Left lung (tissue), 4 donors: ENCODE measurements at regions not wholly inside any gene's neighbourhood (a gene's known extent, or its start where the extent isn't known, plus 50 kb on each side); places are given as distances from the start of the nearest gene placed in this dataset.

Experiments
- ATAC-seq: fragments of 200-7000 bp; cut with Tn5 transposase; one replicate; pipeline ENCODE4 v1.9.1; 2020; ENCODE audit warnings: moderate library complexity
- DNase-seq, 4 donors: peaks; one replicate each; pipeline ENCODE4 v3.0.0-alpha.2; 2013 to 2020
- H3K27ac ChIP-seq, 2 donors: fragments of 200-600 bp; sonication (generic) in 1 of 2; one replicate each; pipeline versions ENCODE4 v1.5.0 to v1.8.0; 2020 to 2021
- H3K27me3 ChIP-seq, 2 donors: fragments of 200-600 bp; sonication (generic) in 1 of 2; one replicate each; pipeline versions ENCODE4 v1.5.0 to v1.8.0; 2020 to 2021
- H3K36me3 ChIP-seq, 2 donors: fragments of 200-600 bp; sonication (generic) in 1 of 2; one replicate each; pipeline versions ENCODE4 v1.5.0 to v1.8.0; 2020 to 2021
- H3K4me1 ChIP-seq, 2 donors: fragments of 200-600 bp; one replicate each; pipeline ENCODE4 v1.8.0; 2021
- H3K4me3 ChIP-seq, 2 donors: fragments of 200-600 bp; sonication (generic) in 1 of 2; one replicate each; pipeline versions ENCODE4 v1.5.0 to v1.8.0; 2020 to 2021; ENCODE audit warnings: mild to moderate bottlenecking in 1 of 2
- H3K9me3 ChIP-seq, 2 donors: fragments of 200-600 bp; sonication (generic) in 1 of 2; one replicate each; pipeline versions ENCODE4 v1.5.0 to v1.8.0; 2020 to 2021
- CTCF ChIP-seq, 2 donors: fragments of 200-600 bp; sonication (generic) in 1 of 2; IDR thresholded peaks; one replicate each; pipeline versions ENCODE4 v1.5.0 to v1.8.0; 2021; ENCODE audit warnings: antibody characterized with exemption in 2 of 2
- intact Hi-C, 2 donors: fragments of 100-400 bp; cut with DNase I; formaldehyde crosslinking; loops; one replicate each; pipeline versions ENCODE4 v1.11.2 to v1.14.2; 2022
- donor health status: DM: no; HTN: yes; CAD: no.
- donor health status: DM: no; HTN: no; CAD: no.

GRCh38 chr2:18332477-18332876, 228.0 kb downstream of the RDH14 start:
- TF ChIP-seq CTCF (IDR thresholded peaks at IDR 0.05): no peak
- no peaks in the 10 kb centered on the region for H3K27me3 ChIP-seq
- no peak for ATAC-seq
- H3K4me1 ChIP-seq: no peaks in the 10 kb centered on the region
- no peaks in the 10 kb centered on the region for H3K36me3 ChIP-seq
- no peaks in the 10 kb centered on the region for H3K9me3 ChIP-seq
- peak in 1 of 4 donors; percentile 53 for DNase-seq
- intact Hi-C loops: no loop called here
- no peak overlapping the region for H3K27ac ChIP-seq
- no peak overlapping the region for H3K4me3 ChIP-seq

GRCh38 chr2:18325118-18325517, 235.3 kb downstream of the RDH14 start:
- no peak for TF ChIP-seq CTCF (IDR thresholded peaks at IDR 0.05)
- intact Hi-C loops: no loop called here
- peak; percentile 53 for ATAC-seq

GRCh38 chr2:18319987-18320386, 240.5 kb downstream of the RDH14 start:
- no peak for ATAC-seq
- TF ChIP-seq CTCF (IDR thresholded peaks at IDR 0.05): no peak
- intact Hi-C loops: no loop called here
- H3K36me3 ChIP-seq: no peaks in the 10 kb centered on the region
- no peak overlapping the region for H3K27ac ChIP-seq
- H3K27me3 ChIP-seq: no peaks in the 10 kb centered on the region
- no peak for DNase-seq
- H3K4me3 ChIP-seq: no peak overlapping the region
- no peaks in the 10 kb centered on the region for H3K4me1 ChIP-seq
- no peaks in the 10 kb centered on the region for H3K9me3 ChIP-seq

More at GRCh38 chr2:18325118-18325517, 235.3 kb downstream of the RDH14 start:
- no peak overlapping the region for H3K4me3 ChIP-seq
- no peak overlapping the region for H3K27ac ChIP-seq
- no peaks in the 10 kb centered on the region for H3K27me3 ChIP-seq
- H3K9me3 ChIP-seq: no peaks in the 10 kb centered on the region
- DNase-seq: no peak
- H3K36me3 ChIP-seq: no peaks in the 10 kb centered on the region
- H3K4me1 ChIP-seq: no peaks in the 10 kb centered on the region

GRCh38 chr2:18317017-18317416, 243.4 kb downstream of the RDH14 start:
- TF ChIP-seq CTCF (IDR thresholded peaks at IDR 0.05): no peak
- Histone ChIP-seq H3K4me3 (no peak overlapping the region), H3K27ac (no peak overlapping the region), H3K4me1 (no peaks in the 10 kb centered on the region), H3K36me3 (no peaks in the 10 kb centered on the region), H3K9me3 (no peaks in the 10 kb centered on the region), H3K27me3 (no peaks in the 10 kb centered on the region)
- ATAC-seq (no peak), DNase-seq (no peak)
- intact Hi-C loops: no loop called here

- no peak for DNase-seq
- H3K36me3 ChIP-seq: no peaks in the 10 kb centered on the region
- intact Hi-C loops: no loop called here
- no peak for ATAC-seq
- no peak overlapping the region for H3K27ac ChIP-seq
- H3K9me3 ChIP-seq: no peaks in the 10 kb centered on the region
- H3K4me3 ChIP-seq: no peak overlapping the region
- TF ChIP-seq CTCF (IDR thresholded peaks at IDR 0.05): no peak
- H3K4me1 ChIP-seq: no peaks in the 10 kb centered on the region
- no peaks in the 10 kb centered on the region for H3K27me3 ChIP-seq
Measured at GRCh38 chr2:18312818-18313217, 247.6 kb downstream of the RDH14 start.
